Activated naive CD4-positive, alpha-beta T cell treated with anti-CD3 and anti-CD28 coated beads, Interleukin-2, amount 50 U/mL, for 24 hours (primary cell): ENCODE measurements at regions not wholly inside any gene's neighbourhood (a gene's known extent, or its start where the extent isn't known, plus 50 kb on each side); places are given as distances from the start of the nearest gene placed in this dataset.
"Not testable (repeated sequence)": the region's sequence is repeated elsewhere in the genome, so short reads cannot be mapped to it uniquely, and the experiment has no call there.

Source experiments
- H3K27ac Mint-ChIP-seq: one replicate; pipeline ENCODE4 v1.8.0; 2021; ENCODE audit warnings: mild to moderate bottlenecking, mixed read lengths
- H3K27me3 Mint-ChIP-seq: one replicate; pipeline ENCODE4 v1.8.0; 2021; ENCODE audit warnings: mixed read lengths
- H3K36me3 Mint-ChIP-seq: one replicate; pipeline ENCODE4 v1.8.0; 2021; ENCODE audit warnings: mixed read lengths
- H3K4me1 Mint-ChIP-seq: one replicate; pipeline ENCODE4 v1.8.0; 2021; ENCODE audit warnings: mixed read lengths
- H3K4me3 Mint-ChIP-seq: one replicate; pipeline ENCODE4 v1.8.0; 2021; ENCODE audit warnings: mild to moderate bottlenecking, mixed read lengths
- H3K9me3 Mint-ChIP-seq: one replicate; pipeline ENCODE4 v1.8.0; 2021; ENCODE audit warnings: mixed read lengths

GRCh38 chr5:44536650-44537260 is 147.5 kb upstream of the FGF10 start:
- H3K4me3 Mint-ChIP-seq, result no peak overlapping the region
- H3K36me3 Mint-ChIP-seq, result no peaks in the 10 kb centered on the region
- no peaks in the 10 kb centered on the region for H3K4me1 Mint-ChIP-seq
- H3K27ac Mint-ChIP-seq, result no peak overlapping the region
- no peaks in the 10 kb centered on the region for H3K9me3 Mint-ChIP-seq
- H3K27me3 Mint-ChIP-seq, result no peaks in the 10 kb centered on the region

DNA sequence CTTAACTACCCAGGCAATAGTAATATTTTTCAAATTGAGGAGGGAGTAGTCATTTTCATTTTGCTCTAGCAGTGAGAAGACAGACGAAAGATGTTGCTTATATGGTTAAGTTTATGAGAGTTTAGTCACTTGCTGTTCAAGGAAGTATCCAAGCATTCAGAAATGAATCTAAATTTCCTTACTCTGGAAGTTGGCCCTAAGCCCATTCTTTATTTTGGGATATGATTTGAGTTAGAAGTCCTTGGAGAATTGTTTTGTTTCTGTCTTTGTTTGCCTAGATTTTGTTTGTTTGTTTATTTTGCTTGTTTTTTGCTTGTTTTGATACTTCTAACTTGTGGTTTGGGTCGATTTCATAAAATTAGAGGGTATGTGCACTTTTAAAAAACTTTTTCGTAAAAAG is 146.4 kb upstream of the FGF10 start:
- Mint-ChIP-seq H3K27ac (no peak overlapping the region), H3K27me3 (peaks cover 2% of the 10 kb centered on the region), H3K9me3 (no peaks in the 10 kb centered on the region), H3K36me3 (no peaks in the 10 kb centered on the region), H3K4me1 (no peaks in the 10 kb centered on the region), H3K4me3 (no peak overlapping the region)

DNA sequence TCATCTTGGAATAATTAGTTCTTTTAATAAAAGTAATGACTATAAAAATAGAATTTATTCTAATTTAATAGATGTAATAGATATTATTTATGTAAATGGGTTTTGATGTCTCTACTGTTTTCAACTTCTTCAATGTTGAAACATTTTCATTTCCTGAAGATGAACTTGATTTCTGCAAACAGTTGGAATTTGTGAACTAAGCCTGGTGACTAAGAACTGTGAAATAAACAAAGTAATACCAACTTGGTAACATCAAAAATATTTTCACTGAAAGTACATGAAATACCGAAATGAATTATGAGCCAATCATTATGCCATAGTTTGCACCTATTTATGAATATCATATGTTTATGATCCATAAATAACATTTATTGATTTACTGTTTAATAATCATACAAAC is 143.8 kb upstream of the FGF10 start:
- Mint-ChIP-seq H3K4me3 (no peak overlapping the region), H3K9me3 (no peaks in the 10 kb centered on the region), H3K27me3 (peaks cover 2% of the 10 kb centered on the region), H3K36me3 (no peaks in the 10 kb centered on the region), H3K4me1 (no peaks in the 10 kb centered on the region), H3K27ac (no peak overlapping the region)

DNA sequence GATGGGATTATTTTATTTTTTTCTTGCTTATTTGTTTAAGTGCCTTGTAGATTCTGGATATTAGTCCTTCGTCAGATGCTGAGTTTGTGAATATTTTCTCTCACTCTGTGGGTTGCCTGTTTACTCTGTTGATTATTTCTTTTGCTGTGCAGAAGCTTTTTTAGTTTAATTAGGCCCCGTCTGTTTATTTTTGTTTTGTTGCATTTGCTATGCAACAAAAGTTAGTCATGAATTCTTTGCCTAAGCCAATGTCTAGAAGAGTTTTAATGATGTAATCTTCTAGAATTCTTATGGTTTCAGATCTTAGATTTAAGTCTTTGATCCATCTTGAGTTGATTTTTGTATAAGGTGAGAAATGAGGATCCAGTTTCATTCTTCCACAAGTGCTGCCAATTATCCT is 142.5 kb upstream of the FGF10 start:
- H3K4me1 Mint-ChIP-seq, H3K4me3 Mint-ChIP-seq, H3K27ac Mint-ChIP-seq, H3K27me3 Mint-ChIP-seq, H3K9me3 Mint-ChIP-seq, H3K36me3 Mint-ChIP-seq: not testable (repeated sequence)

GRCh38 chr5:44530783-44531182 is 141.6 kb upstream of the FGF10 start:
- H3K9me3 Mint-ChIP-seq, H3K27me3 Mint-ChIP-seq, H3K4me3 Mint-ChIP-seq, H3K36me3 Mint-ChIP-seq, H3K27ac Mint-ChIP-seq, H3K4me1 Mint-ChIP-seq: not testable (repeated sequence)

- H3K27me3 Mint-ChIP-seq, result no peaks in the 10 kb centered on the region
- no peaks in the 10 kb centered on the region for H3K36me3 Mint-ChIP-seq
- H3K9me3 Mint-ChIP-seq, result no peaks in the 10 kb centered on the region
- H3K4me3 Mint-ChIP-seq, result no peak overlapping the region
- H3K27ac Mint-ChIP-seq, result no peak overlapping the region
- H3K4me1 Mint-ChIP-seq, result no peaks in the 10 kb centered on the region
Observed at GRCh38 chr5:44511596-44511995, 122.4 kb upstream of the FGF10 start.

- no peak overlapping the region for H3K27ac Mint-ChIP-seq
- H3K9me3 Mint-ChIP-seq, result no peaks in the 10 kb centered on the region
- no peak overlapping the region for H3K4me3 Mint-ChIP-seq
- H3K27me3 Mint-ChIP-seq, result no peaks in the 10 kb centered on the region
- no peaks in the 10 kb centered on the region for H3K4me1 Mint-ChIP-seq
- H3K36me3 Mint-ChIP-seq, result no peaks in the 10 kb centered on the region
Observed at GRCh38 chr5:44506561-44506960, 117.3 kb upstream of the FGF10 start.

- no peak overlapping the region for H3K27ac Mint-ChIP-seq
- H3K36me3 Mint-ChIP-seq, result no peaks in the 10 kb centered on the region
- H3K4me1 Mint-ChIP-seq, result no peaks in the 10 kb centered on the region
- no peak overlapping the region for H3K4me3 Mint-ChIP-seq
- no peaks in the 10 kb centered on the region for H3K27me3 Mint-ChIP-seq
- no peaks in the 10 kb centered on the region for H3K9me3 Mint-ChIP-seq
Observed at GRCh38 chr5:44499381-44499780, 110.2 kb upstream of the FGF10 start.

GRCh38 chr5:44497606-44498005 is 108.4 kb upstream of the FGF10 start:
- Mint-ChIP-seq H3K9me3 (no peaks in the 10 kb centered on the region), H3K4me1 (no peaks in the 10 kb centered on the region), H3K36me3 (no peaks in the 10 kb centered on the region), H3K27ac (no peak overlapping the region), H3K27me3 (no peaks in the 10 kb centered on the region), H3K4me3 (no peak overlapping the region)

GRCh38 chr5:44495280-44495679 is 106.1 kb upstream of the FGF10 start:
- H3K4me3 Mint-ChIP-seq, result no peak overlapping the region
- no peaks in the 10 kb centered on the region for H3K4me1 Mint-ChIP-seq
- no peaks in the 10 kb centered on the region for H3K36me3 Mint-ChIP-seq
- no peaks in the 10 kb centered on the region for H3K27me3 Mint-ChIP-seq
- H3K9me3 Mint-ChIP-seq, result no peaks in the 10 kb centered on the region
- H3K27ac Mint-ChIP-seq, result no peak overlapping the region

- no peaks in the 10 kb centered on the region for H3K36me3 Mint-ChIP-seq
- H3K27ac Mint-ChIP-seq, result no peak overlapping the region
- no peaks in the 10 kb centered on the region for H3K9me3 Mint-ChIP-seq
Observed at GRCh38 chr5:44489759-44490158, 100.5 kb upstream of the FGF10 start.

GRCh38 chr5:44486591-44486990 is 97.4 kb upstream of the FGF10 start:
- Mint-ChIP-seq H3K36me3 (no peaks in the 10 kb centered on the region), H3K4me3 (no peak overlapping the region)

More at GRCh38 chr5:44489759-44490158, 100.5 kb upstream of the FGF10 start:
- Mint-ChIP-seq H3K4me3 (no peak overlapping the region), H3K4me1 (no peaks in the 10 kb centered on the region), H3K27me3 (no peaks in the 10 kb centered on the region)

GRCh38 chr5:44454002-44454401 is 64.8 kb upstream of the FGF10 start:
- H3K27ac Mint-ChIP-seq, result no peak overlapping the region
- H3K4me3 Mint-ChIP-seq, result no peak overlapping the region
- no peaks in the 10 kb centered on the region for H3K36me3 Mint-ChIP-seq
- no peaks in the 10 kb centered on the region for H3K4me1 Mint-ChIP-seq
- H3K27me3 Mint-ChIP-seq, result no peaks in the 10 kb centered on the region
- peaks cover 7% of the 10 kb centered on the region for H3K9me3 Mint-ChIP-seq

More at GRCh38 chr5:44486591-44486990, 97.4 kb upstream of the FGF10 start:
- H3K9me3 Mint-ChIP-seq, result no peaks in the 10 kb centered on the region
- no peak overlapping the region for H3K27ac Mint-ChIP-seq
- H3K27me3 Mint-ChIP-seq, result no peaks in the 10 kb centered on the region
- no peaks in the 10 kb centered on the region for H3K4me1 Mint-ChIP-seq

DNA sequence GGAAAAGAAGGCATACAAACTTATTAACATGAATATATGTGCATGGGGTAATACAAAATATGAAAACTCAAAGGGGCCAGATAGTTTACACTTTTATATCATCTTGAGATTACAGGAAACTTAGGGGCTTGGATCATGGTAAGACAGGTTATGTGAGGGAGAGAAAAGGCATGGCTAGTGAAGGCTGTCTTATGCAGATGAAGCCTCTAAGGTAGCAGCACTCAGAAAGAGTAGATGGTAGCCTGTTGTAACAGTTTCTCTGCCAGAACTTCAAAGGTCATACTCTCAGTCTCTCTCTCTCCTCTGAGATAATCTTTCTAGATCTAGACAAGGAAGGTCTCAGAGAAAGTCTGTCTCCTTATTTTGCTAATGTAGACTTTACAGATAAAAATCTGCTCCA is 57.2 kb upstream of the FGF10 start:
- H3K27me3 Mint-ChIP-seq, result no peaks in the 10 kb centered on the region
- no peaks in the 10 kb centered on the region for H3K4me1 Mint-ChIP-seq
- peaks cover 6% of the 10 kb centered on the region for H3K9me3 Mint-ChIP-seq
- no peaks in the 10 kb centered on the region for H3K36me3 Mint-ChIP-seq
- H3K4me3 Mint-ChIP-seq, result no peak overlapping the region
- no peak overlapping the region for H3K27ac Mint-ChIP-seq

GRCh38 chr5:44443172-44443571 is 54.0 kb upstream of the FGF10 start:
- Mint-ChIP-seq H3K4me1 (no peaks in the 10 kb centered on the region), H3K36me3 (no peaks in the 10 kb centered on the region), H3K27me3 (no peaks in the 10 kb centered on the region), H3K9me3 (peaks cover 6% of the 10 kb centered on the region), H3K4me3 (no peak overlapping the region), H3K27ac (no peak overlapping the region)

DNA sequence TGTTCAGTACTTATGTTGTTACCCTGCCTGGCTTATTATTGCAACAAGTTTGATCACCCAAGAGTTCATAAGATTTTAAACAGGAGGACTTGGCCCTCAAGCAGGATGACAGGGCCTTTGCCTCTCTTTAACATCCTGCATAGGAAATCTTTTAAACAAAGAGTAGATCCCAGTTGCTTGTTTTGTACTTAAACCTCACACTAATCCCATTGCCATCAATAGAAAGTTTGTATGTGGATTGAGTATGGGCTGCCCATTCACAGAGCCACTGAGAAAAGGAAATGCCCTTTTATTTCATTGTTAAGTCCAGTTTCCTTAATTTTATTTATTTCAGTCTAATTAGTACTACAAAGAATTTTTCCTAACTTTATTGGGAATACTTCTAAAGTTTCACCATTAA is 52.2 kb upstream of the FGF10 start:
- Mint-ChIP-seq H3K36me3 (no peaks in the 10 kb centered on the region), H3K4me3 (no peak overlapping the region), H3K27me3 (no peaks in the 10 kb centered on the region), H3K27ac (no peak overlapping the region), H3K9me3 (peaks cover 6% of the 10 kb centered on the region), H3K4me1 (no peaks in the 10 kb centered on the region)

DNA sequence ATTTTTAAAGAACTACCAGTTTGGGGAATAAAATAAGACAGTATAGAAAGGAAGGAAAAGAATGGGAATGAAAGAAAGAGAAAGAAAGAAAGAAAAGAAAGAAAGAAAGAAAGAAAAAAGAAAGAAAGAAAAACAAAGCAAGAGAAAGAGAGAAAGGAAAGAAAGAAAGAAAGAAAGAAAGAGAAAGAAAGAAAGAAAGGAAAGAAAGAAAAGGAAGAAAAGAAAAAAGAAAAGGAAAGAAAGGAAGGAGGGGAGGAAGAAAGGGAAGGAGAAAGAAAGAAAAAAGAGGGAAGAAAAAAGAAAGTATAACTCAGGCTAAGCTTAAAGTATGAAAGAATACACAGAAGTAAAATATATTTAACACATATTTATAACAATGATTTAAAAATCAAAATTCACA is 51.0 kb upstream of the FGF10 start:
- H3K27me3 Mint-ChIP-seq, result no peaks in the 10 kb centered on the region
- H3K36me3 Mint-ChIP-seq, result no peaks in the 10 kb centered on the region

More for the DNA sequence above, 51.0 kb upstream of the FGF10 start:
- no peaks in the 10 kb centered on the region for H3K9me3 Mint-ChIP-seq
- no peak overlapping the region for H3K27ac Mint-ChIP-seq
- H3K4me1 Mint-ChIP-seq, result no peaks in the 10 kb centered on the region
- no peak overlapping the region for H3K4me3 Mint-ChIP-seq
